NCI-H526 (cell line): ENCODE measurements at regions not wholly inside any gene's neighbourhood (a gene's known extent, or its start where the extent isn't known, plus 50 kb on each side); places are given as distances from the start of the nearest gene placed in this dataset.
"Not testable (repeated sequence)": the region's sequence is repeated elsewhere in the genome, so short reads cannot be mapped to it uniquely, and the experiment has no call there.

Source experiments
- DNase-seq, 2 experiments: peaks; one replicate each; lab custom pipeline; 2025; lab: John Stamatoyannopoulos, UW

DNA sequence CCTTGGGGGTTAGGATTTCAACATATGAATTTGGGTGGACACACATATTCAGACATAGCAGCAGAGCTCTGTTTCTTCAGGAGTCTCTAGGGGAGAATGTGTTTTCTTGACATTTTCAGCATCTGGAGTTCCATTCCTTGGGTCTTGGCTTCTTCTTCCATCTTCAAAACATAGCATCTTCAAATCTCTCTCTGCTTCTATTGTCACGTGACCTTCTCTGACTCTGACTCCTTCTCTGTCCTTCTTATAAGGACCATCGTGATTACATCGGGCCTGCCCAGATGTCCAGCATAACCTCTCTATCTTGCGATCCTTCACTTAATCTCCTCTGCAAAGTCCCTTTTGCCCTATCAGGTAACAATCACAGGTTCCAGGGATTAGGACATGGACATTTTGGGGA, 101.0 kb upstream of the CHD6 start:
- DNase-seq: no peak

DNA sequence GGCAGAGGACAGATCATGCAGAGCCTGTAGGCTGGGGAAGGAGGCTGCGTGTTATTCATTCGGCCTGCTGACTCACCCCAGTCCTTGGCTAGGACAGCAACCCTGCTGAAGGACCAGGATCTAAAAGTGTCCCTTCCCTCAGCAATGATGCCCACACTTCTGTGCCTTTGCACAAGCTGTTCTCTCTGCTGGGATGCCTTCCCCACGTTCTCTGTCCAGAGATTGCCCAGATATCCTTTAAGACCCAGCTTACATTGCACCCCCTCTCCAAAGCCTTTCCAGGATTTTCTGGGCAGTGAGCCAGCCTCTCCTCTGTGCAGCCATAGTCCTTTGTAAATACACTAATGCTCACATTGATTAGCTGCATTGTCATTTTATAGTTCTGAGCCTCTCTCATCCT, 99.3 kb upstream of the CHD6 start:
- DNase-seq: no peak

DNA sequence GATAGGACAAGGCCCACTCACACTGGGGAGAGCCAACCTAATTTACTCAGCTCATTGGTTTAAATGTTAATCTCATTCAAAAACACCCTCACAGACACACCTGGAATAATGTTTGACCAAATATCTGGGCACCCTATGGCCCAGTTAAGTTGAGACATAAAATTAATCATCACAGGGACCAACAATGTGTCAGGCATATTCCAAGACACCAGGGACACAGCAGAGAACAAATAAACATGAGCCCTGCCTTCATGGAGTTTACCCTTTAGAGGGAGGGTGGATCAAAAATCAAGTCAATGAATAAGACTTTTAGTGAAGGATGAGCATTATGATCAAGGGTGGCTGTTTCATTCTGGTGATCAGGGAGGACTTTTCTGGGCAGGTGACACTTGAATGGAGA, 98.7 kb upstream of the CHD6 start:
- no peak for DNase-seq

DNA sequence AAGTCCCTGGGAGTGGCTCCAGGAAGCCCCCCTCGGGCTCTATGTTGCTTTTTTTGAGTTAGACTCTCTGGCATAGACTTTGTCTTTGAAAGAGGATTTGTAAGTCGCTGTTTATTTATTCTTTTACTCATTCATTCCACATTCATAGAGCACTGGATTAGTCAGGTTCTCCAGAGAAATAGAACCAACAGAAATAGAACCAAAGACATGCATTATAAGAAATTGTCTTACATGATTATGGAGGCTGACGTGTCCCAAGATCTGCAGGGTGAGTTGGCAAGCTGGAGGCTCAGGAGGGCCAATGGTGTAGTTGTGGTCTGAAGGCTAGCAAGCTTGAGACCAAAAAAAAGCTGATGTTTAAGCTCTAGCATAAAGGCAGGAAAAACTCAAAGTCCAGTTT, 98.3 kb upstream of the CHD6 start:
- no peak for DNase-seq

DNA sequence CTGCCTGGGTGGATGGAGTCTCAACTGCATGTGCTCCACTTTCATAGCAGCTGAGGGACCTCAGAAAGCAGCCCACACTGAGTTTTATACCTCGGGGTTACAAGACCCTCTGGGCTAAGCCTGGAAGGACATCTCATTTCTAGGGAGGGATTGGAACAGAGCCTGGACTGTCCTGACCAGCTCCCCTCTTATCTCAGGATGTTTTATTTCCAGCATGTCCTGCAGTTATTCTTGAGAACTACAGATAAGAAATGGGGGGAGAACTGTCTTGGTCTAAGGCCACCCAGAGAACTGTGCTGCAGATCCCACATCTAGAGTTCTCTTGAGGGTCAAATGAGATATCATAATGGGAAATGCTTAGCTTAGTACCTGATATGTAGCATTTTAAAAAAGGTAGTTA, 97.3 kb upstream of the CHD6 start:
- no peak for DNase-seq

DNA sequence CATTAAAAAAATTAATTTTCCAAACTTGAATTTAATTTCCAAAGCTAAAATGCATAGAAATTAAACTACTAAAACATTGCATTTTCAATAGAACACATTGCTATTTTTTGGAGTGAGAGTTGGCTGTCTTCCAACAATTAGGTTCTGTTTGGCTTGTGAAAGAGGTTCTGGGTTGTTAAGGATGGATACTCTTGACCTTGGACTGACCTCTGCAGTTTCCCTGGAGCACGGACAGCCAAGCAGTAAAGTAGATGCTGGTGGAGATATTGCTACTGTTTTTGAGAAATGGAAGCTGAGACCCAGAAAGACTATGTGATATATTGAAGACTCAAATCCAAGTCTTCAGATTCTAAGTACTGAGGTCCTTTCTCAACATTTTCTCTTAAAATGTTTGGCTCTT, 95.9 kb upstream of the CHD6 start:
- no peak for DNase-seq

DNA sequence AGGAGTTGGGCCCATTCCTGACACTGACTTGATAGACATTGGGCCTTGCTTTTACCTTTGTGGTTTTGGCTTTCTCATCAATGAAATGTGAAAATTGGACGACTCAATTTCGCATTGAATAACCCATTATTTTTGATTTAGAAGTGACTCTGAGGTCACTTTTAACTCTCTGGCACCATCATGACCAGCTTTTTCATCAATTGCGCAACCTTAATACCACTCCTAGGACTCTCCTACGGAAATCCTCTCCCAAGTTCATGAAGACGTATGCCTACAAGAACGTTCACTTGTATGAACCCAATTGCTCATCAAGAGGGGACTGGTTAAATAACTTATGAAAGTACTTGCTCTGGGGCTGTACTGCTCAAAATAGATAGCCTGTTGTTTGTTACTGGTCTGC, 86.7 kb upstream of the CHD6 start:
- no peak for DNase-seq

DNA sequence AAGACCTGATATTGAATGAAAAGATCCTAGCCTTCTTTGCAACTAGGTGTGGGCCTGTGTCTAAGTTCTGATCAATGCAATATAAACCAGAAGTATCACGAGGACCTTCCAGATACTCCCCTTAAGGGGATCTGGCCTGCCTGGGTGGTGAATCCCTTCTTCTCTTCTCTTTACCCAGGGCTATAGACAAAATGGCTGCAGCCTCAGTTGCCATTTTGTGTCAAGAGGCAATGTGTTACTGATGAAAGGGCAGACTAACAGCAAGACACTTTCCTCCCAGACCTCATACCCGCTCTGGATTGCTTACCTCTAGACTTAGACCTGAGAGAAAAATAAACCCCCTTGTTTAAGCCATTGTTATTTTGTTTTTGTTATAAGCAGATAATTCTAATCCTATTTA, 84.5 kb upstream of the CHD6 start:
- no peak for DNase-seq

DNA sequence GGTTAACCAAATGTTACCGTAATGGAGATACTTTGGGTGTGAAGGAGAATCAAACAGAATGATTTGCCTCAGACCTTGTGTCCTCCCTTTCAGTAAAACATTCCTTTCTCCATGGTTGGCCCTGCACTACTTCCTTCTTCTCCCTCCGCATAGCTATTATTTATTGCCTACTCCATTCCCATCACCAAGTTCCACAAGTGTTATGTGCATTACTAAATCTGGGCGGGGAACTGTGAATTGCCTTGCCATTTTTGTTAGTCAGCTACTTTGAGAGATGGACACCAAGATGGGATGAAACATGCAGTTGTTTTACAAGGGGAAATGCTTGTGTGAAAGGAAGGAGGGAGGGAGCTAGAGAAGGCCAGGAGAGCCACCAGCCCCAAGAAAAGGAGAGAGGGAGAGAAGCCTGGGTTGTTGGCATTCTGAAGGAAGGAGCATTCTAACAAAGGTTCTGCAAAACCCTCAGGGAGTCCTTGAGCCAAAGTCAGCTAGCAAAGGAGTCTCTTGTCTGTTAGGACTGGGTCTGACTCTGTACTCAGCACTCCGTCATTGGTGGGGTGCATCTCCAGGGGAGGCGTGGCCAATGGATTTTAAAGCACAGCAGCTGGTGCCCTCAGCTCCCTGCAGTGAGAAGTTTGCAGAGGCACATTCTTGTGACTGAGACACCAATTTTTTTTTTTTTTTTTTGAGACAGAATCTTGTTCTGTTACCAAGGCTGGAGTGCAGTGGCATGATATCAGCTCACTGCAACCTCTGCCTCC, 83.6 kb upstream of the CHD6 start:
- no peak for DNase-seq

DNA sequence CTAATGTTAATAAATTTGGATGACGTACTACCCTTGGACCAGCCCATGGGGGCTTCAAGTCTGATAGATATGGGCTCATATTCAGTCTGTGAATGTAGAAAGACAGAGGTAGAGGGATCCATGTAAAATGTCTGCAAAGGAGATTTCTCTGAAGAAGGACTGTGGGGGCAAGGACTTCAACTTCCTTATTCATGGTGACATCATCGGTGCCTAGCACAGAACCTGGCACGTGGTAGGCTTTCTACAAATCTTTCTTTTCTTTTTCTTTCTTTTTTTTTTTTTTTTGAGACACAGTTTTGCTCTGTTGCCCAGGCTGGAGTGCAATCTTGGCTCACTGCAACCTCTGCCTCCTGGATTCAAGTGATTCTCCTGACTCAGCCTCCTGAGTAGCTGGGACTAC, 81.5 kb upstream of the CHD6 start:
- DNase-seq: not testable (repeated sequence)

DNA sequence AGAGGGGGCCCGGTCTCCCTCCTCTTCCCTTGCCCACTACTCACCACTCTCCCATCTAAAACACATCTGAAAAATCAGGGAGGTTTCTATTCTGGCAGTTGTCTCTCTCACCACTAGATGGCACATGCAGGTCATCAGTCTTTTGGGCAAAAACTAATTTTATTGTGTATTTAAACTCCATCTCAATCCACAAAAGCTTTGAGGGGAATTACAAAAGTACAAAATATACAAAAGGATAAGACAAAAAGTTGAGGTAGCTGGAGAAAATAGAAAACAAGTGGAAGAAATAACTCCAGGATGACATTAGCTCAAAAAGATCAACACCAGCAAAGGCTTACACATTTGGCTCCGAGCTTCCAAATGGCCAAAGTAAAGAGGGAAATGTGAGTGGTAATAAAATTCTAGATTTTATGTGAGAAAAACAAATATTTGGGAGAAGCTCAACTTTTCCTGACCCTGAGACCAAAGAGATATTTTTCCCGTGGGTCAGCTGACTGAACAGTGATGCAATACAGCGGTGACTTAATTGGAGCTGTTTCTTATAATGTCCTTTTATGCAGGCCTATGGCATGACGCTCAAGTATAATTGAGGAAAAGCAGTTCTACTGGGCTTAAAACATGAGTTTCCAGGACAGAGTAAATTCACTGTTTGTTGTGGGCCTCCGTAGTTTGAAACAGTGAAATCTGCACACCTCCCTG, 79.8 kb upstream of the CHD6 start:
- peak in 1 of 2 experiments; percentile 69 for DNase-seq

DNA sequence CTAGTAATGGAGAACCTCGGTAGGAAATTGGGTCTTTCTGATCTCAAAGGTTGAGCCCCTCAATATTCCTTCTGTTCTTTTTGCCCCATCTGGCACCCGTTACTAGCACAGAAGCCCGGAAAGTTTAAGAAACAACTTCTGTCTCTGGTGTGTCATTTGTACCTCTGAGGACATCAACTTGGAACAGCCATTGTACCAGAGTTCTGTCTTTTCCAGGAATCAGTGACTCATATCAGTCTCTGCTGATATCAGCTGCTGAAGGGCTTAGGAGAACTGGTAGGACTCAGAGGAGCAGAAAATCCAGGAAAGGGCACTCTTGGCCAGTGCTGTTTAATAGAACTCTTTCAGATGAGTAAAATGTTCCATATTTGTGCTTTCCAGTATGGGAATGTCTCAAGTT, 78.3 kb upstream of the CHD6 start:
- no peak for DNase-seq

DNA sequence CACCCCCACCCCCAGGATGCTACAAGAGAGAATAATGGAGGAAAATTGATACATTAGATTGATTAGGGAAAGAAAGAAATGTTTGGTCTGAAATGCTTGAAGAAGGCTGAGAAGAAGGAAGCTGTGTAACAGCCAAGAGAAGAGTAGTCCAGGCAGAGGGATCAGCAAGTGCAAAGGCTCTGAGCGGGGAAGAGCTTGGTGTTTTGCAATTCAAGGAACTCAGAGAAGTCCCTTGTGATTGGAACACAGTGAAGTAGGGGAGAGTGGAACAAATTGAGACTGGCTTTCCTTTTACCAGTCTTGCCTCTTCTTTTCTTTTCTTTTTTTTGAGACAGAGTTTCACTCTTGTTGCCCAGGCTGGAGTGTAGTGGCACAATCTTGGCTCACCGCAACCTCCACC, 76.6 kb upstream of the CHD6 start:
- DNase-seq: no peak

DNA sequence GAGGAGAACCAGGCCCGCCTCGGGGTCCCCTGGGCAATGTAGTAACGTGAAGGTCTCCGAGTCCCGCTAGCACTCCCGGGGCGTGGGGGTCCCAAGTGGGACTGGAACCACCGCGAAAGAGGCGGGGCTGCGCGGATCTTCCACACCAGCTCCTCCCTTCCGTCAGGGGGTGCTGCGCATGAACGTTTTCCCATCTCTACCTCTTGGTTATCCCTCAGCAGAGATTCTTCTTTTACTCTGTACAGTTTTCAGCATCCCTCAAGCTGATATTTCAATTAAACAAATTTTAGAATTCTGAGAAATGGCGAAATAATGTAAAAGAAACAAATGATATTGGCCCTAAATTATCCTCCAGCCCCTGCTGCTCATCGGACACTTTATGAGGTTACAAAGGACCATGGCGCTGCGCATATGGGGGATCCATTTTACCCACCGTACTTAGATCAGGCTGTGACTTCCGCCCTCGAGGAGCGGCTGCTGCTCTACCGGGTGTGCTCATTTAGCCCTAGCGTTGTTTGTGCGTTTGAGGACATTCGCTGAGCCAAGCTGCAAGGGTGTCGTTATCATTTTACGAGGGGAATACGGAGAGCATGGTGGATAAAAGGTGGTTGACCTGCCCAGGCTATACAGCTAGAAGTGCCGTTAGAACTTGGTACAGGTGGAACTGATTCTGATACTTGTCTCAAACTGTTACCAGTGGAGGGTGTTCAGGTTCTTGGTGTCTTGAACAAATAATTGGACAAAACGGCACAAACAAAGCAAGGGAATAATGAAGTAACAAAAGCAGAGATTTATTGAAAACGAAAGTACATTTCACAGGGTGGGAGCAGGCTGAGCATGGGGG, 75.2 kb upstream of the CHD6 start:
- DNase-seq: peak; percentile 98 to 99

DNA sequence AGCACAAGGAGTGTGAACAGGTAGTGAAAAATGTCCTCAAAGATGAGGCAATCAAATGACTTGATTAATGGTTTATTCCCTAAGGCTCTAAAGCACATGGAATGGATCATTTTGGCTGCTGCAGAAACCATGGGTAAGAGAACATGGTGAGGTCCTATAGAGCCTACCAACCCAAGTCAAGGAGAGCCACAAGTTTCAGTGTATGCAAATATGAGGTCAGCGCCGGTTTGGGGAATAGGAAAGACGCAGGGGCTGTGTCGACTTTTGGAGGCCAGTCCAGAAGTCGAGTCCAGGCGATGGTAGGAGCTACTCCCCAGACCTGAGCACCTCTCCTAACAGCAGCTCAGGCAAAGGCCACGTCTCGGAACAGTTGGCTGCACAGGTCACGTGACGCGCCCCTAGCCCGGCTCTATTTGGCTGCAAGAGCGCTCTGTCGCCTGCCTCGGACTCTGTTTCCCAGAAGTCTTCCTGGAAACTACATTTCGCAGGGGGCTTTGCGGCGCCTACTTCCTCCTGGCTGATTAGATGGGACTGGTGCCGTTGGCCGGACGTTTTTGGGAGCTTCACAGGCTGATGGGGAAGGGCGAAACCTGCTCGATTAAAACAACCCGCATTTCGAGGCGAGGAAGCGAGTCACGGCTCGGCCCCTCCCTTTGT, 74.4 kb upstream of the CHD6 start:
- DNase-seq: peak; percentile 89 to 97

DNA sequence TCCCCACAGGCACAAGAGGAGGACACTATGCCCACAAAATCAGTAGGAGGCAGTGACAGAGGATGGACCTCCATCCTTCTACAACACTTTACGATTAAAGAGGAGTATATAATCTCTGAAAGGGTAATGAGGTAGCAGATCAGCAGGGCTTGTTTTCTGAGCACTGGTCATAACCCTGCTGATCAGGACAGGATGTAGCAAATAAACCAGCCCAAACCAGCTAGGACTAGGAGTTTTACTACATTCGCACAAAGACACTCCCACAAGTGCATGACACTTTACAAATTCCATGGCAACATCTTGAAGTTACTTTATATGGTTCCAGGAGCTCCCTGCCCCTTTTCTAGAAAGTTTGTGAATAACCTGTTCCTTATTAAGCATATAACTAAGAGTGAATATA, 73.3 kb upstream of the CHD6 start:
- no peak for DNase-seq

DNA sequence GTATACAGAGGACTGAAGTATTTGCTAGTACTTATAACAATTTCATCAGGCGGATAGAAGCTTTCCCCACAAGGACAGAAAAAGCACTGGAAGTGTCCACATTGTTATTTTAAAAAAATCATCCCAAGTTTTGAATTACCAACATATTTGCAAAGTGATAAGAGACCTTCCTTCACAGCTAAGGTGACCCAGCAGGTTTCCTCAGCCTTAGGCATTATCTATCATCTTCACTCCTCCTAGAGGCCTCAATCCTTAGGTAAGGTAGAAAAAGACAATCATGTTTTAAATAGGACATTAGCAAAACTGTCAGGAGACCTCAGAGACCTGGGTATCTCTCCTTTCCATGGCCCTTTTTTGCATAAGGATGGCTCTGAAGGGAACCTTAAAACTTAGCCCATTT, 72.5 kb upstream of the CHD6 start:
- DNase-seq: no peak

DNA sequence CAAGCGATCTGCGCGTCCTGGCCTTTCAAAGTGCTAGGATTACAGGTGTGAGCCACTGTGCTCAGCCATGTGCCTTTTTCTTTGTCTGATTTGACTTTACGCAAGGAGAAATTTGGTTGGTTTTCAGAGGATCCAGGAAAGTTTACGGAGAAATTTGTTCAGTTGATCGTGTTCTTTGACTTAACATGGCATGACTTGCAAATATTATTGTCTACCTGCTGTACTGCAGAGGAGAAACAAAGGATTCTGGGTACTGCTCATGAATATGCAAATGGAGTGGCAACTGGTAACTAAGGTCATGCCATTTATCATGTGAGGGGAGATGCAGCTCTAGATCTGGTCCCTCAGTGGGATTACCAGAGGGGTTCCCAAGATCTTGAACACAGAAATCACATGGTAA, 68.8 kb upstream of the CHD6 start:
- peak; percentile 23 to 42 for DNase-seq

DNA sequence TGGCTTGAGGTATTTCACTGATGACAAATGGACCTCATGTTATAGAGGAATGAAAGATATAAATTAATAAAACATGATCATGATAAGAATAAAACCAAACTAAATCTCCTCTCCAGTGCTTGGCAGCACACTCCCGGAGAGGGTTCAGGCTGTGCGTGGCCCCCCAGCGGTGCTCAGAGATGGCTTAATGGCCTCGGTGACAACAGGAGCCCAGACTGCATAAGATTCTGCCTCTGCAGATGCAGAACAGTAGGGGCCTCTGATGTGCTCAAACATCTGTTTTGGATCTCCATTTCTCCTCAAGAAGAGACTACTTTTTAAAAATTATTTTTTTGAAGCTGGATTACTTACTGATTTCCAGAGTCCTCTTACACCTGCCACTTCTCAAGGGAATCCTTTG, 67.0 kb upstream of the CHD6 start:
- DNase-seq: peak in 1 of 2 experiments; percentile 30

DNA sequence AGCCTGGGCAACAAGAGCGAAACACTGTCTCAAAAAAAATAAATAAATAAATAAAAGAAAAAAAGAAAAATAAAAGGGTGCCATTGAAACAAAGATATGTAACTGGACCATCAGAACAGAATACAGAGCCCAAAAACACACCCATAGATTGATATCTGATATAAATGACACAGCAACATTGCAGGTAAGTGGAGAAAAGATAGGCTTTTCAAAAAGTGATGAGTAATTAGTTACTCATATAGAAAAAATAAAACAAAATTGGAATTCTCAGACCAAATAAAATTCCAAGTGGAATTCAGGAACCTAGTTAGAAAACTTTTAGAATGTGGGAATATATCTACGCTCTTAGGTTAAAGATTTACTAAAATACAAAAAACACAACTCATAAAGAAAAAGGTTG, 60.6 kb upstream of the CHD6 start:
- DNase-seq: no peak

DNA sequence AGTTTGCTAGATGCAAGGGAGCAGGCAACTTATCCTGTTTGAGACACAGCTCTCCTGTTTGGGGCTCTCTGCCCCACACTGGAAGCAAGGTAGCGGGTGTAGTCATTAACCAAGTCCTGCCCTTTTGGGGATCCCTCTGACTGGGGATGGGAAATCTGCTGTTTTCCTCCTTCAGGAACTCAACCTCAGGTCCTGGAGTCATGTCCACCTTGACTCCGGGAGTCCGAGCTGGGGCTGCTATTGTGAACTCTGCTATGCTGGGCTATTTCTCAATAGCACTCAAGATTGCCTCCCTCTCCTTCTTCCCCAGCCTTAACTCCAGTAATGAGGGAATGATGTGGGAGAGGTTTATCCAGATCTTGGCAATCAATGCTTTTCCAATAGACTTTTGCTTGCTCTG, 54.1 kb upstream of the CHD6 start:
- DNase-seq: no peak

DNA sequence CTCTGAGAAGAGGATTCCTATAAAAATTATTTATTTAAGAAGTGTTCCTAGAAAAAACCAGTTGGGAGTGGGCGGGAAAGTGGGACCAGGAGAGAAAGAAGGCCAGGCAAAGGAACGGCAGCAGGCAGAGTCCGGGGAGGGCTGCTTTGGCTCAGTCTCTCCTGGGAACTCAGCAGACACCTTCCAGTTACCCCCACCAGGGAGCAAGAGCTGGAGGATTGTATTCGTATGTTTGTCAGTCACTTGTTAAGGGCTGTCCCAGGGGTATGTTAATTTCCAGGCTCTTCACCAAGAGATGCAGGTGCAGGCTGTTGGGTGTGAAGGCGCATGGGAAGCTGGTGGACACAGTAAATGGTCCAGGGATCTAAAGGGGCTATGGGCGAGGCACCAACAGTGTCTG, 53.0 kb upstream of the CHD6 start:
- DNase-seq: peak in 1 of 2 experiments; percentile 23
